HEK293T (cell line): ENCODE measurements at regions not wholly inside any gene's neighbourhood (a gene's known extent, or its start where the extent isn't known, plus 50 kb on each side); places are given as distances from the start of the nearest gene placed in this dataset.

Experiments used
- ARNT ChIP-seq: fragments of 450-650 bp; IDR thresholded peaks from 2 replicates; pipeline ENCODE4 v1.6.1; 2017; ENCODE audit warnings: mild to moderate bottlenecking
- BHLHE40 ChIP-seq: fragments of 450-650 bp; IDR thresholded peaks from 2 replicates; pipeline ENCODE4 v1.6.1; 2016; ENCODE audit warnings: mild to moderate bottlenecking, moderate library complexity, borderline replicate concordance
- CTBP1 ChIP-seq: fragments of 450-650 bp; IDR thresholded peaks from 2 replicates; pipeline ENCODE4 v1.6.1; 2016; ENCODE audit warnings: borderline replicate concordance
- FOXK2 ChIP-seq: fragments of 450-650 bp; IDR thresholded peaks from 2 replicates; pipeline ENCODE4 v1.6.1; 2016; ENCODE audit warnings: mild to moderate bottlenecking
- FOXM1 ChIP-seq: fragments of 450-650 bp; IDR thresholded peaks from 2 replicates; pipeline ENCODE4 v1.6.1; 2017; ENCODE audit warnings: mild to moderate bottlenecking, borderline replicate concordance
- L3MBTL2 ChIP-seq: fragments of 450-650 bp; conservative IDR thresholded peaks from 2 replicates; pipeline ENCODE4 v1.6.1; 2016; ENCODE audit warnings: mild to moderate bottlenecking
- LEF1 ChIP-seq: fragments of 450-650 bp; IDR thresholded peaks from 2 replicates; pipeline ENCODE4 v1.6.1; 2017; ENCODE audit warnings: mild to moderate bottlenecking, borderline replicate concordance
- NFRKB ChIP-seq: fragments of 450-650 bp; IDR thresholded peaks from 2 replicates; pipeline ENCODE4 v1.6.1; 2016; ENCODE audit warnings: mild to moderate bottlenecking, moderate library complexity
- SP1 ChIP-seq: fragments of 450-650 bp; IDR thresholded peaks from 2 replicates; pipeline ENCODE4 v1.6.1; 2017
- SUZ12 ChIP-seq: fragments of 450-650 bp; IDR thresholded peaks from 2 replicates; pipeline ENCODE4 v1.6.1; 2016; ENCODE audit warnings: mild to moderate bottlenecking
- TARDBP ChIP-seq: fragments of 450-650 bp; IDR thresholded peaks from 2 replicates; pipeline ENCODE4 v1.6.1; 2016
- ZNF384 ChIP-seq: fragments of 450-650 bp; IDR thresholded peaks from 2 replicates; pipeline ENCODE4 v1.6.1; 2016
- TF ChIP-seq, protein P1 (sequence below): fragments of 450-650 bp; IDR thresholded peaks from 2 replicates; pipeline ENCODE4 v1.6.1; 2016

DNA sequence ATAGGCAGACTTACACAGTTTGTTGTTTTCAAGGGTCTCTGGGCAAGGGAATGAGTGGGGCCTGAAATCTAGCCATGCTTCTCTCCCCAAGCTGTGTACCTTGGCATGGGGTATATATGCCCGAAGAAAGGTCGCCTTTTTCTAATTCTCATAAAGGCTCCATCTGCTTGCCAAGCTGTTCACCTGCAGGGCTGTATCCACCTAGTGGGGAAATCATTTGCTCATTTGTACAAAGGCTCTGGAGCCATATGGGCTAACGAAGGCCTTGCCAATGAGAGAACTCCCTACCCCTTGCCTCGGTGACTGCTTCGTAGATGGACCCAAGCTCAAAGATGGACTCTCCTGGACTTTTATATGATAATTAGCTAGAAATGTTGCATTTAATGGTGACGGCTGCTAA, 1097.0 kb downstream of the PDHA2 start:
- no peak for TF ChIP-seq BHLHE40
- no peak for TF ChIP-seq TARDBP
- no peak for TF ChIP-seq SP1
- no peak for TF ChIP-seq FOXK2
- TF ChIP-seq L3MBTL2, result no peak
- no peak for TF ChIP-seq SUZ12
- TF ChIP-seq LEF1, result no peak
- TF ChIP-seq, protein P1, sequence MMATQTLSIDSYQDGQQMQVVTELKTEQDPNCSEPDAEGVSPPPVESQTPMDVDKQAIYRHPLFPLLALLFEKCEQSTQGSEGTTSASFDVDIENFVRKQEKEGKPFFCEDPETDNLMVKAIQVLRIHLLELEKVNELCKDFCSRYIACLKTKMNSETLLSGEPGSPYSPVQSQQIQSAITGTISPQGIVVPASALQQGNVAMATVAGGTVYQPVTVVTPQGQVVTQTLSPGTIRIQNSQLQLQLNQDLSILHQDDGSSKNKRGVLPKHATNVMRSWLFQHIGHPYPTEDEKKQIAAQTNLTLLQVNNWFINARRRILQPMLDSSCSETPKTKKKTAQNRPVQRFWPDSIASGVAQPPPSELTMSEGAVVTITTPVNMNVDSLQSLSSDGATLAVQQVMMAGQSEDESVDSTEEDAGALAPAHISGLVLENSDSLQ, result no peak
- TF ChIP-seq NFRKB, result no peak
- no peak for TF ChIP-seq ZNF384
- TF ChIP-seq FOXM1, result no peak
- TF ChIP-seq ARNT, result no peak
- no peak for TF ChIP-seq CTBP1
